NCI-H774 (cell line): ENCODE measurements at regions not wholly inside any gene's neighbourhood (a gene's known extent, or its start where the extent isn't known, plus 50 kb on each side); places are given as distances from the start of the nearest gene placed in this dataset.
"Not testable (repeated sequence)": the region's sequence is repeated elsewhere in the genome, so short reads cannot be mapped to it uniquely, and the experiment has no call there.

Source experiments
- DNase-seq: peaks from one replicate; lab custom pipeline; 2025; lab: John Stamatoyannopoulos, UW

GRCh38 chr2:192459422-192459821 is 264.7 kb upstream of the TMEFF2 start:
- DNase-seq: no peak

GRCh38 chr2:192448881-192449280 is 254.1 kb upstream of the TMEFF2 start:
- DNase-seq: no peak

- no peak for DNase-seq
Observed at GRCh38 chr2:192444286-192444838, 249.6 kb upstream of the TMEFF2 start.

- DNase-seq: no peak
Observed at GRCh38 chr2:192443831-192444230, 249.1 kb upstream of the TMEFF2 start.

- no peak for DNase-seq
Observed at GRCh38 chr2:192438239-192438638, 243.5 kb upstream of the TMEFF2 start.

- DNase-seq: no peak
Observed at GRCh38 chr2:192437653-192438052, 242.9 kb upstream of the TMEFF2 start.

GRCh38 chr2:192424243-192424642 is 229.5 kb upstream of the TMEFF2 start:
- no peak for DNase-seq

- no peak for DNase-seq
Observed at GRCh38 chr2:192419786-192420185, 225.1 kb upstream of the TMEFF2 start.

- no peak for DNase-seq
Observed at GRCh38 chr2:192416060-192416459, 221.3 kb upstream of the TMEFF2 start.

- DNase-seq: no peak
Observed at GRCh38 chr2:192414794-192415193, 220.1 kb upstream of the TMEFF2 start.

- no peak for DNase-seq
Observed at GRCh38 chr2:192413812-192414681, 219.3 kb upstream of the TMEFF2 start.

- not testable (repeated sequence) for DNase-seq
Observed at GRCh38 chr2:192412866-192413265, 218.1 kb upstream of the TMEFF2 start.

- DNase-seq: no peak
Observed at GRCh38 chr2:192412394-192412793, 217.7 kb upstream of the TMEFF2 start.

- DNase-seq: no peak
Observed at GRCh38 chr2:192411755-192412154, 217.0 kb upstream of the TMEFF2 start.

GRCh38 chr2:192410319-192410718 is 215.6 kb upstream of the TMEFF2 start:
- no peak for DNase-seq

- no peak for DNase-seq
Observed at GRCh38 chr2:192407692-192408091, 213.0 kb upstream of the TMEFF2 start.

GRCh38 chr2:192398236-192398635 is 203.5 kb upstream of the TMEFF2 start:
- no peak for DNase-seq

GRCh38 chr2:192394605-192395004 is 199.9 kb upstream of the TMEFF2 start:
- no peak for DNase-seq

GRCh38 chr2:192391041-192391440 is 196.3 kb upstream of the TMEFF2 start:
- DNase-seq: no peak

- DNase-seq: no peak
Observed at GRCh38 chr2:192390401-192390800, 195.7 kb upstream of the TMEFF2 start.

GRCh38 chr2:192384191-192384590 is 189.5 kb upstream of the TMEFF2 start:
- not testable (repeated sequence) for DNase-seq

GRCh38 chr2:192381082-192381481 is 186.3 kb upstream of the TMEFF2 start:
- no peak for DNase-seq

GRCh38 chr2:192379736-192380135 is 185.0 kb upstream of the TMEFF2 start:
- no peak for DNase-seq

GRCh38 chr2:192377173-192377572 is 182.4 kb upstream of the TMEFF2 start:
- DNase-seq: no peak
